ENCODE measurements at regions not wholly inside any gene's neighbourhood (a gene's known extent, or its start where the extent isn't known, plus 50 kb on each side); places are given as distances from the start of the nearest gene placed in this dataset.
A peak's percentile ranks its signal among the peaks of the same experiment; 100 is the strongest.

GRCh38 chr10:108050626-108051025, 886.1 kb upstream of the SORCS1 start:
- intact Hi-C loops (cut with DNase I): no loop called here
- Histone ChIP-seq H3K4me3 (ENCODE audit: low read length in 3 of 3) (no peak overlapping the region), H3K4me1 (ENCODE audit: control insufficient read depth in 2 of 3, insufficient read depth in 2 of 3, low read depth in 1 of 3, low read length in 3 of 3) (no peaks in the 10 kb centered on the region), H3K27me3 (ENCODE audit: control insufficient read depth, insufficient read depth, low read length) (no peaks in the 10 kb centered on the region), H3K27ac (ENCODE audit: low read depth in 2 of 2, low read length in 2 of 2) (no peak overlapping the region), H3K9ac (ENCODE audit: low read length in 3 of 3) (no peak overlapping the region), H3K9me3 (ENCODE audit: control insufficient read depth in 2 of 3, insufficient read depth in 1 of 3, low read length in 3 of 3) (no peaks in the 10 kb centered on the region), H3K36me3 (ENCODE audit: control insufficient read depth in 2 of 3, insufficient read depth in 3 of 3, low read length in 3 of 3) (no peaks in the 10 kb centered on the region)
- FAIRE-seq (no peak), DNase-seq (no peak)
- TF ChIP-seq CTCF (IDR thresholded peaks at IDR 0.05; ENCODE audit: borderline replicate concordance, extremely low read depth, insufficient read depth): no peak

GRCh38 chr10:108049668-108050067, 885.2 kb upstream of the SORCS1 start:
- Histone ChIP-seq H3K27me3 (ENCODE audit: control insufficient read depth, insufficient read depth, low read length) (no peaks in the 10 kb centered on the region), H3K27ac (ENCODE audit: low read depth in 2 of 2, low read length in 2 of 2) (no peak overlapping the region), H3K9me3 (ENCODE audit: control insufficient read depth in 2 of 3, insufficient read depth in 1 of 3, low read length in 3 of 3) (no peaks in the 10 kb centered on the region), H3K4me1 (ENCODE audit: control insufficient read depth in 2 of 3, insufficient read depth in 2 of 3, low read depth in 1 of 3, low read length in 3 of 3) (no peaks in the 10 kb centered on the region), H3K9ac (ENCODE audit: low read length in 3 of 3) (no peak overlapping the region), H3K36me3 (ENCODE audit: control insufficient read depth in 2 of 3, insufficient read depth in 3 of 3, low read length in 3 of 3) (no peaks in the 10 kb centered on the region), H3K4me3 (ENCODE audit: low read length in 3 of 3) (no peak overlapping the region)
- TF ChIP-seq CTCF (IDR thresholded peaks at IDR 0.05; ENCODE audit: borderline replicate concordance, extremely low read depth, insufficient read depth): no peak
- FAIRE-seq (no peak), DNase-seq (peak in 1 of 5 donors; percentile 5)
- intact Hi-C loops (cut with DNase I): no loop called here

- Histone ChIP-seq H3K27ac (ENCODE audit: low read depth in 2 of 2, low read length in 2 of 2) (no peak overlapping the region), H3K36me3 (ENCODE audit: control insufficient read depth in 2 of 3, insufficient read depth in 3 of 3, low read length in 3 of 3) (no peaks in the 10 kb centered on the region), H3K27me3 (ENCODE audit: control insufficient read depth, insufficient read depth, low read length) (no peaks in the 10 kb centered on the region), H3K9ac (ENCODE audit: low read length in 3 of 3) (no peak overlapping the region), H3K9me3 (ENCODE audit: control insufficient read depth in 2 of 3, insufficient read depth in 1 of 3, low read length in 3 of 3) (no peaks in the 10 kb centered on the region), H3K4me1 (ENCODE audit: control insufficient read depth in 2 of 3, insufficient read depth in 2 of 3, low read depth in 1 of 3, low read length in 3 of 3) (no peaks in the 10 kb centered on the region), H3K4me3 (ENCODE audit: low read length in 3 of 3) (no peak overlapping the region)
- DNase-seq (no peak), FAIRE-seq (no peak)
- intact Hi-C loops (cut with DNase I): no loop called here
- TF ChIP-seq CTCF (IDR thresholded peaks at IDR 0.05; ENCODE audit: borderline replicate concordance, extremely low read depth, insufficient read depth): no peak
These were observed 884.4 kb upstream of the SORCS1 start for GRCh38 chr10:108048898-108049297.

Measured in kidney (tissue), 13 donors.